GM12878 (cell line): ENCODE measurements at regions not wholly inside any gene's neighbourhood (a gene's known extent, or its start where the extent isn't known, plus 50 kb on each side); places are given as distances from the start of the nearest gene placed in this dataset.

Experiments
- ATAC-seq: fragments of 200-7000 bp; cut with Tn5 transposase; 3 replicates; pipeline ENCODE4 v1.9.1; 2020; ENCODE audit warnings: mild to moderate bottlenecking, moderate library complexity
- BruUV-seq: library from RNA; stranded (reverse); fragments of 400-500 nt; replicated peaks from 2 replicates; lab custom pipeline; 2021; lab: Mats Ljungman, UMichigan
- CTCF ChIA-PET: fragments of 300-600 bp; sonication (Branson Sonifier 250); formaldehyde crosslinking; extraction: SDS; loops from one replicate; lab custom pipeline; 2021; ENCODE audit warnings: inconsistent platforms; lab: Yijun Ruan, JAX
- POLR2A ChIA-PET: fragments of 350-600 bp; formaldehyde crosslinking; extraction: SDS; loops from one replicate; lab custom pipeline; 2021; ENCODE audit warnings: inconsistent platforms; lab: Charles Lee
- RAD21 ChIA-PET: fragments of 300-600 bp; sonication (Branson Sonifier 250); formaldehyde crosslinking; loops from one replicate; lab custom pipeline; 2023; ENCODE audit warnings: antibody characterized with exemption; ENCODE audit not compliant: unreplicated experiment; lab: Charles Lee
- SMC1A ChIA-PET: fragments of 300-600 bp; sonication (Branson Sonifier 250); formaldehyde crosslinking; loops from one replicate; lab custom pipeline; 2023; ENCODE audit not compliant: unreplicated experiment, uncharacterized antibody; lab: Charles Lee
- DNase-seq: peaks from one replicate; pipeline ENCODE4 v3.0.0-alpha.2; 2011; ENCODE audit warnings: low read depth, low spot score
- FAIRE-seq: peaks from 3 replicates; lab custom pipeline; 2011; peaks lifted over from hg19 to GRCh38; lab: Jason Lieb, UNC
- H2AFZ ChIP-seq: 2 replicates; pipeline ENCODE4 v1.6.0; 2011; ENCODE audit warnings: low read depth, low read length, control low read depth; ENCODE audit not compliant: control insufficient read depth
- H3K27ac ChIP-seq: 2 replicates; pipeline ENCODE4 v1.5.1; 2011; ENCODE audit warnings: control low read depth; ENCODE audit not compliant: control insufficient read depth, insufficient read depth
- H3K27me3 ChIP-seq, 2 experiments: replicated peaks in 1 of 2; 2 replicates each; pipeline versions ENCODE4 v1.6.0 to v1.6.1; 2011; ENCODE audit warnings: low read length in 1 of 2; ENCODE audit not compliant: control insufficient read depth in 2 of 2, insufficient read depth in 2 of 2
- H3K36me3 ChIP-seq, 2 experiments: 2 replicates each; pipeline ENCODE4 v1.5.1; 2011; ENCODE audit warnings: low read length in 1 of 2; ENCODE audit not compliant: control insufficient read depth in 2 of 2, insufficient read depth in 2 of 2
- H3K4me1 ChIP-seq: 2 replicates; pipeline ENCODE4 v1.6.1; 2011; ENCODE audit warnings: mild to moderate bottlenecking, low read length, moderate library complexity, mixed read lengths; ENCODE audit not compliant: control insufficient read depth, insufficient read depth
- H3K4me2 ChIP-seq: 2 replicates; pipeline ENCODE4 v1.6.0; 2011; ENCODE audit warnings: control low read depth; ENCODE audit not compliant: control insufficient read depth, insufficient read depth
- H3K4me3 ChIP-seq: fragments of 200-600 bp; sonication (generic); 2 replicates; pipeline ENCODE4 v1.5.1; 2016
- H3K79me2 ChIP-seq: 2 replicates; pipeline ENCODE4 v1.6.0; 2011; ENCODE audit warnings: low read length; ENCODE audit not compliant: control insufficient read depth, insufficient read depth
- H3K9ac ChIP-seq: 2 replicates; pipeline ENCODE4 v1.8.0; 2011; ENCODE audit warnings: low read length, control low read depth, mixed read lengths; ENCODE audit not compliant: control insufficient read depth, insufficient read depth
- H3K9me3 ChIP-seq: replicated peaks from 3 replicates; pipeline ENCODE4 v1.5.1; 2011; ENCODE audit warnings: mild to moderate bottlenecking, low read length; ENCODE audit not compliant: control insufficient read depth, insufficient read depth
- H4K20me1 ChIP-seq: 2 replicates; pipeline ENCODE4 v1.6.0; 2011; ENCODE audit not compliant: control insufficient read depth, insufficient read depth
- BCL11A ChIP-seq: IDR thresholded peaks from 2 replicates; pipeline ENCODE4 v1.6.1; 2011; ENCODE audit warnings: low read depth, low read length
- HDGF ChIP-seq: fragments of 450-650 bp; IDR thresholded peaks from 2 replicates; pipeline ENCODE4 v1.6.1; 2016; ENCODE audit warnings: antibody characterized with exemption
- NFXL1 ChIP-seq: fragments of 450-650 bp; IDR thresholded peaks from 2 replicates; pipeline ENCODE4 v1.6.1; 2017; ENCODE audit warnings: antibody characterized with exemption, mild to moderate bottlenecking, borderline replicate concordance
- POLR2AphosphoS5 ChIP-seq: IDR thresholded peaks from 2 replicates; pipeline ENCODE4 v1.6.1; 2011; ENCODE audit warnings: mild to moderate bottlenecking, low read length, inconsistent platforms
- RELA ChIP-seq: fragments of 450-650 bp; IDR thresholded peaks from 2 replicates; pipeline ENCODE4 v1.8.0; 2014; ENCODE audit warnings: borderline replicate concordance; ENCODE audit not compliant: partially characterized antibody
- RFX5 ChIP-seq: IDR thresholded peaks from 2 replicates; pipeline ENCODE4 v1.6.1; 2011; ENCODE audit warnings: low read depth, low read length, improper control_type of control experiment
- RUNX3 ChIP-seq: IDR thresholded peaks from 2 replicates; pipeline ENCODE4 v1.6.1; 2012; ENCODE audit warnings: low read length, inconsistent platforms
- WRNIP1 ChIP-seq: IDR thresholded peaks from 2 replicates; pipeline ENCODE4 v1.6.1; 2011; ENCODE audit warnings: low read depth, low read length, improper control_type of control experiment, borderline replicate concordance
- YBX1 ChIP-seq: fragments of 450-650 bp; IDR thresholded peaks from 2 replicates; pipeline ENCODE4 v1.6.1; 2016; ENCODE audit warnings: antibody characterized with exemption
- WGBS: methylation state at CpG from one replicate; pipeline ENCODE4 v1.1.6; 2016; ENCODE audit warnings: low lambda C conversion rate; ENCODE audit not compliant: insufficient replicate concordance, insufficient coverage; ENCODE audit errors: missing lambda C conversion rate; 5-methylcytosine and 5-hydroxymethylcytosine counted together
- in situ Hi-C: fragments of 300-500 bp; cut with MboI; formaldehyde crosslinking; loops from 9 replicates; pipeline ENCODE4 v1.14.3; 2018; ENCODE audit warnings: mixed read lengths
- intact Hi-C: fragments of 100-400 bp; cut with micrococcal nuclease; formaldehyde crosslinking; loops from one replicate; pipeline ENCODE4 v1.14.2; 2022; ENCODE audit not compliant: unreplicated experiment
- TF ChIP-seq, protein P1 (sequence below): fragments of 450-650 bp; IDR thresholded peaks from 2 replicates; pipeline ENCODE4 v1.6.1; 2017; ENCODE audit warnings: borderline replicate concordance
- TF ChIP-seq, protein P2 (sequence below): fragments of 450-650 bp; formaldehyde crosslinking; IDR thresholded peaks from 2 replicates; pipeline ENCODE4 v1.4.0; 2020; ENCODE audit warnings: mild to moderate bottlenecking, moderate library complexity
- TF ChIP-seq, protein P3 (sequence below): fragments of 450-650 bp; IDR thresholded peaks from 2 replicates; pipeline ENCODE4 v1.6.1; 2017; ENCODE audit warnings: antibody characterized with exemption, mild to moderate bottlenecking, moderate library complexity
- TF ChIP-seq, protein P4 (sequence below): IDR thresholded peaks from 2 replicates; pipeline ENCODE4 v1.6.1; 2012; ENCODE audit warnings: low read depth, low read length, improper control_type of control experiment

DNA sequence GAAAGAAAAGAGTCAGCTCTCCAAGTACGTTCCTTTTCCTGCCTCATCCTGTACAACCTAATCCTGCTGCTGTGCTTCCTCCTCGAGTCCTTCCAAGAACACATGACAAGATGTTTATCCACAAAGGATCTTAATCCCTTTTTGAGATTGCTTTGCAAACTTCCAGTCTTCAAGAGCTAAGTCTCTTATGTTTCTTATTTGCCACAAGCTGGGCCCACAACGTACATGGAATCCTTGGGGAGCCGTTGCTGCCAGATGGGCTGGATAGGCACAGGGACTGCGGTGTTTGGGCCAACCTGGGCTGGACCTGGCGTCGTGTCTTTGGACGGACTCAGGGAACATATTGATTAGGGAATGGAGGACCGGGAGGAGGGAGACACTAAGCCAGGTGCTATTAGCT lies 79.7 kb upstream of the AFDN start:
- Histone ChIP-seq H3K4me1 (no peaks in the 10 kb centered on the region), H3K36me3 (no peaks in the 10 kb centered on the region), H3K9me3 (no peaks in the 10 kb centered on the region), H3K4me2 (no peak overlapping the region), H4K20me1 (no peaks in the 10 kb centered on the region), H3K9ac (no peak overlapping the region), H3K27me3 (peaks cover 0 to 1% of the 10 kb centered on the region in 2 experiments; a peak in 3 of 4 replicates), H3K4me3 (no peak overlapping the region), H3K79me2 (no peaks in the 10 kb centered on the region), H2AFZ (no peak overlapping the region), H3K27ac (no peak overlapping the region)
- SMC1A ChIA-PET: no interaction called here
- POLR2A ChIA-PET: no interaction called here
- FAIRE-seq (no peak), DNase-seq (no peak), ATAC-seq (no peak)
- BruUV-seq: no TSS peak
- 26% methylated on average over 9 of the region's 9 CpGs for WGBS
- in situ Hi-C loops (no loop called here), intact Hi-C loops (no loop called here)
- TF ChIP-seq, protein P1, sequence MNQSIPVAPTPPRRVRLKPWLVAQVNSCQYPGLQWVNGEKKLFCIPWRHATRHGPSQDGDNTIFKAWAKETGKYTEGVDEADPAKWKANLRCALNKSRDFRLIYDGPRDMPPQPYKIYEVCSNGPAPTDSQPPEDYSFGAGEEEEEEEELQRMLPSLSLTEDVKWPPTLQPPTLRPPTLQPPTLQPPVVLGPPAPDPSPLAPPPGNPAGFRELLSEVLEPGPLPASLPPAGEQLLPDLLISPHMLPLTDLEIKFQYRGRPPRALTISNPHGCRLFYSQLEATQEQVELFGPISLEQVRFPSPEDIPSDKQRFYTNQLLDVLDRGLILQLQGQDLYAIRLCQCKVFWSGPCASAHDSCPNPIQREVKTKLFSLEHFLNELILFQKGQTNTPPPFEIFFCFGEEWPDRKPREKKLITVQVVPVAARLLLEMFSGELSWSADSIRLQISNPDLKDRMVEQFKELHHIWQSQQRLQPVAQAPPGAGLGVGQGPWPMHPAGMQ: no peak
- TF ChIP-seq YBX1 (no peak), RELA (no peak), WRNIP1 (no peak), BCL11A (no peak), NFXL1 (no peak), RUNX3 (no peak), RFX5 (no peak), POLR2AphosphoS5 (no peak), HDGF (no peak)
- TF ChIP-seq, protein P2, sequence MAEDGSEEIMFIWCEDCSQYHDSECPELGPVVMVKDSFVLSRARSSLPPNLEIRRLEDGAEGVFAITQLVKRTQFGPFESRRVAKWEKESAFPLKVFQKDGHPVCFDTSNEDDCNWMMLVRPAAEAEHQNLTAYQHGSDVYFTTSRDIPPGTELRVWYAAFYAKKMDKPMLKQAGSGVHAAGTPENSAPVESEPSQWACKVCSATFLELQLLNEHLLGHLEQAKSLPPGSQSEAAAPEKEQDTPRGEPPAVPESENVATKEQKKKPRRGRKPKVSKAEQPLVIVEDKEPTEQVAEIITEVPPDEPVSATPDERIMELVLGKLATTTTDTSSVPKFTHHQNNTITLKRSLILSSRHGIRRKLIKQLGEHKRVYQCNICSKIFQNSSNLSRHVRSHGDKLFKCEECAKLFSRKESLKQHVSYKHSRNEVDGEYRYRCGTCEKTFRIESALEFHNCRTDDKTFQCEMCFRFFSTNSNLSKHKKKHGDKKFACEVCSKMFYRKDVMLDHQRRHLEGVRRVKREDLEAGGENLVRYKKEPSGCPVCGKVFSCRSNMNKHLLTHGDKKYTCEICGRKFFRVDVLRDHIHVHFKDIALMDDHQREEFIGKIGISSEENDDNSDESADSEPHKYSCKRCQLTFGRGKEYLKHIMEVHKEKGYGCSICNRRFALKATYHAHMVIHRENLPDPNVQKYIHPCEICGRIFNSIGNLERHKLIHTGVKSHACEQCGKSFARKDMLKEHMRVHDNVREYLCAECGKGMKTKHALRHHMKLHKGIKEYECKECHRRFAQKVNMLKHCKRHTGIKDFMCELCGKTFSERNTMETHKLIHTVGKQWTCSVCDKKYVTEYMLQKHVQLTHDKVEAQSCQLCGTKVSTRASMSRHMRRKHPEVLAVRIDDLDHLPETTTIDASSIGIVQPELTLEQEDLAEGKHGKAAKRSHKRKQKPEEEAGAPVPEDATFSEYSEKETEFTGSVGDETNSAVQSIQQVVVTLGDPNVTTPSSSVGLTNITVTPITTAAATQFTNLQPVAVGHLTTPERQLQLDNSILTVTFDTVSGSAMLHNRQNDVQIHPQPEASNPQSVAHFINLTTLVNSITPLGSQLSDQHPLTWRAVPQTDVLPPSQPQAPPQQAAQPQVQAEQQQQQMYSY (CRISPR knock-in tag): no peak
- TF ChIP-seq, protein P3, sequence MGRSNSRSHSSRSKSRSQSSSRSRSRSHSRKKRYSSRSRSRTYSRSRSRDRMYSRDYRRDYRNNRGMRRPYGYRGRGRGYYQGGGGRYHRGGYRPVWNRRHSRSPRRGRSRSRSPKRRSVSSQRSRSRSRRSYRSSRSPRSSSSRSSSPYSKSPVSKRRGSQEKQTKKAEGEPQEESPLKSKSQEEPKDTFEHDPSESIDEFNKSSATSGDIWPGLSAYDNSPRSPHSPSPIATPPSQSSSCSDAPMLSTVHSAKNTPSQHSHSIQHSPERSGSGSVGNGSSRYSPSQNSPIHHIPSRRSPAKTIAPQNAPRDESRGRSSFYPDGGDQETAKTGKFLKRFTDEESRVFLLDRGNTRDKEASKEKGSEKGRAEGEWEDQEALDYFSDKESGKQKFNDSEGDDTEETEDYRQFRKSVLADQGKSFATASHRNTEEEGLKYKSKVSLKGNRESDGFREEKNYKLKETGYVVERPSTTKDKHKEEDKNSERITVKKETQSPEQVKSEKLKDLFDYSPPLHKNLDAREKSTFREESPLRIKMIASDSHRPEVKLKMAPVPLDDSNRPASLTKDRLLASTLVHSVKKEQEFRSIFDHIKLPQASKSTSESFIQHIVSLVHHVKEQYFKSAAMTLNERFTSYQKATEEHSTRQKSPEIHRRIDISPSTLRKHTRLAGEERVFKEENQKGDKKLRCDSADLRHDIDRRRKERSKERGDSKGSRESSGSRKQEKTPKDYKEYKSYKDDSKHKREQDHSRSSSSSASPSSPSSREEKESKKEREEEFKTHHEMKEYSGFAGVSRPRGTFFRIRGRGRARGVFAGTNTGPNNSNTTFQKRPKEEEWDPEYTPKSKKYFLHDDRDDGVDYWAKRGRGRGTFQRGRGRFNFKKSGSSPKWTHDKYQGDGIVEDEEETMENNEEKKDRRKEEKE: no peak
- TF ChIP-seq, protein P4, sequence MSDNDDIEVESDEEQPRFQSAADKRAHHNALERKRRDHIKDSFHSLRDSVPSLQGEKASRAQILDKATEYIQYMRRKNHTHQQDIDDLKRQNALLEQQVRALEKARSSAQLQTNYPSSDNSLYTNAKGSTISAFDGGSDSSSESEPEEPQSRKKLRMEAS: no peak
- CTCF ChIA-PET: no interaction called here
- RAD21 ChIA-PET: no interaction called here
